A673 (cell line): ENCODE measurements at regions not wholly inside any gene's neighbourhood (a gene's known extent, or its start where the extent isn't known, plus 50 kb on each side); places are given as distances from the start of the nearest gene placed in this dataset.

ENCODE experiments used
- CTCF ChIP-seq: fragments of 300-800, 200-600 bp; sonication (generic); conservative IDR thresholded peaks from 2 replicates; pipeline ENCODE4 v1.5.1; 2017; ENCODE audit warnings: low read depth, mild to moderate bottlenecking, antibody characterized with exemption, low read length, moderate library complexity, mixed read lengths
- EZH2 ChIP-seq: fragments of 200-600 bp; sonication (generic); IDR thresholded peaks from 2 replicates; pipeline ENCODE4 v1.6.1; 2017; ENCODE audit warnings: borderline replicate concordance, low read depth, mild to moderate bottlenecking, mixed read lengths, antibody characterized with exemption, low read length; ENCODE audit not compliant: poor library complexity, severe bottlenecking

GRCh38 chr22:49284056-49284784 is 543.5 kb downstream of the BRD1 start:
- no peak for TF ChIP-seq CTCF
- TF ChIP-seq EZH2 = no peak
